Mammary epithelial cell (primary cell): ENCODE measurements at regions not wholly inside any gene's neighbourhood (a gene's known extent, or its start where the extent isn't known, plus 50 kb on each side); places are given as distances from the start of the nearest gene placed in this dataset.

Experiments used
- CTCF ChIP-seq, 2 donors: IDR thresholded peaks in 1 of 2; conservative IDR thresholded peaks in 1 of 2; 2 replicates each; pipeline ENCODE4 v1.5.1; 2011 to 2012; ENCODE audit warnings: inconsistent platforms in 2 of 2, low read length in 2 of 2, mild to moderate bottlenecking in 2 of 2, control low read depth in 1 of 2, low read depth in 1 of 2; ENCODE audit not compliant: insufficient read depth in 1 of 2; ENCODE audit errors: extremely low read depth in 1 of 2
- EZH2 ChIP-seq: IDR thresholded peaks from 2 replicates; pipeline ENCODE4 v1.6.1; 2012; ENCODE audit warnings: low read length, inconsistent platforms, borderline replicate concordance

GRCh38 chr14:80135305-80136088 lies 75.8 kb downstream of the DIO2 start:
- TF ChIP-seq CTCF (conservative IDR thresholded peaks at IDR 0.05 in 1 of 2, IDR thresholded peaks at IDR 0.05 in 1 of 2; ENCODE audit: extremely low read depth in 1 of 2, insufficient read depth in 1 of 2, low read depth in 1 of 2, low read length in 2 of 2) (no peak), EZH2 (no peak)
